ENCODE measurements at regions not wholly inside any gene's neighbourhood (a gene's known extent, or its start where the extent isn't known, plus 50 kb on each side); places are given as distances from the start of the nearest gene placed in this dataset.

GRCh38 chr4:123339507-123340380 is 56.9 kb upstream of the SPRY1 start:
- DNase-seq = no peak

DNA sequence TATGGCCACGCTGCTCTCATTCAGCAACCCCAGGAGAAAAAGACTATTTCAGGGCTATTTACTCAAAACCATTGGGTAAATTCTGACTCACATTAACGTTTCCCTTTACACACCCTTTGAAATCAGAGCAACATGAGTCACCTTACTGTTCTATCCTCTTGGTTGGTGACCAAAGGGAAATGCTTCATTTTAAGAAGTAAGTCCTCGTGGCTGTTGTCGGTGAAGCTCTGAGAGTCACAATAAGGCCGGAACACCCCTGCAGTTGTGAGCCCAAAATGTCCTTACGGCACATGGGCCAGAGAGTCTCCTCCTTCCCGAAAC is 56.3 kb upstream of the SPRY1 start:
- peak; percentile 88 for DNase-seq

GRCh38 chr4:123342498-123342897 is 54.1 kb upstream of the SPRY1 start:
- no peak for DNase-seq

DNA sequence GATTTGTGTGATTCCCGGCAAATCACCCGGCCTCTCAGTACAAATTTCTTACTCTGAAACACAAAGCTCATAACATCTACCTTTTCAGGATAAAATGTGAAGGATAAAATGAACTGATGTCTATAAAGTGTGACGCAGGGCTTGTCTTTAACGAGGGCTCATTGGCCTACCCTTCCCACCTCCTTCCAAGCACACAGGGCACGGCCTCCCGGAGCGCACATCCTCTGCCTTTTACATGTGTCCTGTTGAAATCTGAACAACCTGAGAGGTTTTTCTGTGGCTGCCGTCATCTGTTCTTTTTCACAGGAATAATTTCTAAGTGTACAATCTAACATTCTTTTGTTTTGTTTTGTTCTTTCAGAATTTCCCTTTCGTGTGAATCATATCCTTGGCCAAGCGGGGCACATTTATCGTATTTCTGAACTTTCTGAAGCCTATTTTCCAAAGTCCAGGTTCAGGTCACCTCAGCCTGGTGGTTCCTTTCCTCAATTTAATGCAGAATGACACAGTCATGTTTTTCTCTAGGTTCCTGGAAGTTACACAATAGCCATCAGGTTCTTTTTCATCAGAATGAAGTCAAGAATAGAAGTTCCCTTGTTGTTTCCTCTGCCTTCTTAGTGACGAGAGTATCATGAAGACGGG is 53.1 kb upstream of the SPRY1 start:
- DNase-seq = no peak

- no peak for DNase-seq
Observed at GRCh38 chr4:123345137-123345934, 51.3 kb upstream of the SPRY1 start.

GRCh38 chr4:123345935-123346300 is 50.7 kb upstream of the SPRY1 start:
- no peak for DNase-seq

DNA sequence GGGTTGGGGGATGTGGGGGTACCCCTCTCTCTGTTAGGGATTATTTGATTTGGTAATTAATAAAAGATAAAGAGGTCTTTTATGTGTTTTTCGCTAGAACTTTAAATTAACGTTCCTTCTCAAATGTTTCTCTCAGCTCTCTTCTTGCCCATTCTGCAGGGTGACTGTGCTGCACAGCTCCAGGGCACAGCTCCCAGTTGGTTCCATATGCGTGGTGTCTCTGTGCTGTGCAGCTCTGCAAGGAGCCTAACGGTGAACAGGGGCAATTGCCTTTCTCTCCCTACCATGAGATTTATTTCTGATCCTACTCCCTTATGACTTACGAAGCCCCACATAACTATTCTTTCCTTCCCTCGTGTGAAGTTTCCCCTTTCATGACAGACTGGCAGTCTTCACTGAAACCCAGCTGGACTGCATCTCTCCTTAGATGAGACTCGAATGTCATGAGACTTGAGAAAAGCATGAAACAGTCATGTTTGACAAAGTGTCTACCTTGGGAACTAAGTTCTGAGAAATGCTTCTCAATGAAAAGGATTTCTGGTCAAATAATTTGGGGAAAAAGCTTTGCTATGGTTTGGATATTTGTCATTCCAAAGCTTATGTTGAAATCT is 50.2 kb upstream of the SPRY1 start:
- no peak for DNase-seq

All from HCEC 1CT (cell line).